NCI-H2196 (cell line): ENCODE measurements at regions not wholly inside any gene's neighbourhood (a gene's known extent, or its start where the extent isn't known, plus 50 kb on each side); places are given as distances from the start of the nearest gene placed in this dataset.
"Not testable (repeated sequence)": the region's sequence is repeated elsewhere in the genome, so short reads cannot be mapped to it uniquely, and the experiment has no call there.

Experiments used
- DNase-seq: peaks from one replicate; lab custom pipeline; 2025; ENCODE audit not compliant: unreplicated experiment; lab: John Stamatoyannopoulos, UW

DNA sequence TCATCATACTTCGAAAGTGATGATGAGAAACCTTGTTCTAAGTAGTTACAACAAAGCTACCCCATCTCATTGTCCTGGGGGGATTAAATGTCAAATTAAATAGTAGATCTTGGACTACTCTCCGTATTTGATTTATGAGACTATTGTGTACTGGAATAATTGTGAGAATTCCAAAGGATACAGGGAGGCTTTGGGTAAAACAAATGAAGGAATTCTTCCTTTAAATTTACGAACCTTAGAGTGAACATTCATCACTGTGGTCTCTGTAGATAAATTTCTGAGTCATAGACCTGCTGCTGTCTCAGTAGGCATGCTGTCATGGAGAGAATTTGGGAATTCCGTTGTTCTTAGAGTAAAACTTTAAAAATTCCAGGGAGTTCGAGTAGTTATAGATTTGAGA is 836.2 kb downstream of the DNAH5 start:
- DNase-seq, result no peak

DNA sequence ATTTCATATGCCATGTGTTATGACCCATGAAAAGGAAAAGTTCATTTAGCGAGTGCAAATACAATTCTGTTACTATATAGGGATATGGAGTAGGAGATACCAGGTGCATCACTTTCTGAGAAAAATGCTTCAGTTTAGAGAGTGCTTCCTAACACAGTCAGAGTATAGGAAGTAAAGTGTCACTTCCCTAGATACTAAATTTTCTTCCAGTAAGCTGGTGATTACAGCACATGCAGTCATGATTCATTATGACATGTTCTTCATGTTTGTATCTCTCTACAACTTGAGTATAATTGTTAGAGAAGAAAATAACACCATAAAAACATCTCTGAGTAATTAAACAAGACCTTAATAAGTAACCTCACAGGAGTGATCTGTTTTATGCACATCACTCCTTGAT is 837.0 kb downstream of the DNAH5 start:
- DNase-seq, result no peak

DNA sequence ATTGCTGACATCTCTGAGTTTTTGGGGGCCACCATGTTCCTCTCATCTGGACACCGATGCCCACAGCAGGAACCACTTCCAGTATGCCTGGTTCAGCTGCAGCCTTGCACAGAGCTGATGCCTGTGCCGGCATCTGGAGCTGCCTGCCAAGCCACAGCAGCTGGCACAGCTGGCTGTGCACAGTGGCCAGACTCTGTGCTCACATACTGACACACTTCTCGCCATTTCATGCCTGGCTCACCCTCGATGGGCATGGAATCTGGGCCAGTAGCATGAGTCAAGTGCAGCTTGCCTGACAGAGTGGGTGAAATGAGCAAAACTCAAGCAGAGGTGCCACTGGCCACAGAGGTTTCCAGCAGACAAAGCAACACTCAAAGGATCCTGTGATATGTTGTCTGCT is 863.4 kb downstream of the DNAH5 start:
- no peak for DNase-seq

DNA sequence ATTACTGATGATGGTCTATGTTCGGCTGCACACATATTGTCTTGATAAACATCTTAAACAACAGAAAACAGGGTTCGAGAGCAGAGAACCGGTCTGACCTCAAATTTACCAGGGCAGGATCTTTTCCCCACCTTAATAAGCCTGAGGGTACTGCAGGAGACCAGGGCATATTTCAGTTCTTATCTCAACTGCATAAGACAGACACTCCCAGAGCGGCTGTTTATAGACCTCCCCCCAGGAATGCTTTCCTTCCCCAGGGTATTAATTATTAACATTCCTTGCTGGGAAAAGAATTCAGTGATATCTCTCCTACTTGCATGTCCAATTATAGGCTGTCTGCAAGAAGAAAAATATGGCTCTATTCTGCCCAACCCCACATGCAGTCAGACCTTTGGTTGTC is 871.6 kb downstream of the DNAH5 start:
- DNase-seq, result not testable (repeated sequence)

DNA sequence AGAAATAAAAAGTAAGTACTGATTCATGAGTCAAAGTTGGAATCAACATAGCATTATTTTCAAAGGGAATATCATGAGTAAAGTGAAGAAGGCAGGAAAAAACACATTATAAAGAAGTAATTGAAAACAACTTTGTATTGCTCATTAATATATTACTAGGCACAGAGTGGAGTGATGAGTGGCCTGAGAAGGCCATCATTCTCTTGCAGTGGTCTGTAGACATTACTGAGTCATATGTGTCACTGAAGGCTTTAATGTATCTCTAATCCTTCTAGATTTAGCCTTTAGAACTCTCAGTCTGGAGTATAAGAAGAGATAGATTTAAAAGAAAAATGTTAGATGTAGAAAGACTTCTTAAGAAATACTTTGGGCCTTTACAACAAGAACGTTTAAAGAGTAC is 881.4 kb downstream of the DNAH5 start:
- no peak for DNase-seq

DNA sequence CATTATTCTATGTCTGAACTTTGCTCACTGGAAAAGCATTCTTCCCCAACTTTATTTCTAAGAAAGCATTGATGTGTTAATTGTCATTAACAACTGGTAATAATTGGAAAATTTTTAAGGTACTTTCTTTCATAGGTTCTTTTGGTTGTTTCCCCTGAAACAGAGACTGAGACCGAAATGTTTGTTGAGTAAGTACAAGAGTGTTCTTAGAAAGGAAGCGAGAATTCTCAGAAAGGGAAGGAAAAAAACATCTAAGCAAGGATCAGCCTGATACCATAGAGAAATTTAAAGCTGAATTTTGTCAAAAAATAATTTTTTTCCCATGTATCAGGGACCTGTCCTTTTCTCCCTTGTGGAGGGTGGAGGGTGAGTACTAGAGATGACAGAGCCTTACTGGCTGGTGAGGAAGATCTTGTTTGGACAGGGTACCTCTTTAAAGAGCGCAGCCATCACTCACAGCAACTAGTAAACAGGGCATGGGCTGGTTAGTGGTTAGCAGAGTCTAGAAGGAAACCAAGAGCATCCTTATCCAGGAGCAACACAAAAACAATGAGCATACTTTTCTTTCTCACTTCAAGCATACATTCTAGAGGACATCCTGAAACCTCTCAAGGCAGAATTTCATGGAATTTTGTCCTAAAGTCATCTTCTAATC is 898.5 kb downstream of the DNAH5 start:
- DNase-seq, result no peak

DNA sequence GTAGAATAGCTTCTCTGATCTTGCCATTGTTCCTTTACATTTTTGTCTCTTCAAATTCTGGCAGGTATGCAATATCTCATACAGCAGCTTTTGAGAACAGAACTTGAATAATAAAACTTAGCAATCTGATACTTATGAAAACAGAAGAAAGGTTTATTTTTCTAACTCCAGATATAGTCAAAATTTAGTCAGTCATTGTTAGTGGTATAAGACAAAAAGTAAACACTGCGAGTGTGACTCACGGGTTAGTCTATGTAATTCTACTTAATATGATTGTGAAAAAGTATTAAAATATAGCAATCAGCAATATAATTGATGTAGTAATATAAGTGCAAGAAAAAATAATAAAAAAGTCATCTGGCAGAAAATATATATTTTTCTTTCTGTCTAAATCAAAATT is 910.4 kb downstream of the DNAH5 start:
- no peak for DNase-seq

DNA sequence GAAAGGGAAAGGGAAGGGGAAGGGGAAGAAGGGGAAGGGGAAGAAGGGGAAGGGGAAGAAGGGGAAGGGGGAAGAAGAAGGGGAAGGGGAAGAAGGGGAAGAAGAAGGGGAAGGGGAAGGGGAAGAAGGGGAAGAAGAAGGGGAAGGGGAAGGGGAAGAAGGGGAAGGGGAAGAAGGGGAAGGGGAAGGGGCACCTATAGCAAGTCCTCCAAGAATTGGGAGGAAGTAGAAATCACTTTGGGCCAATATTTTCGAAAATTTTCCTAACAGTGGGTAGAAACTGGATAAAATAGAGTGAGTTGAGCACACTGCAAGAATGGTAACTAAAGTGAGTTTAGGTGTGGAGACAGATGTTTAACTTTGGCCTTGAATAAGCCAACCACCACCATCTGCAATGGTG is 915.3 kb downstream of the DNAH5 start:
- no peak for DNase-seq

DNA sequence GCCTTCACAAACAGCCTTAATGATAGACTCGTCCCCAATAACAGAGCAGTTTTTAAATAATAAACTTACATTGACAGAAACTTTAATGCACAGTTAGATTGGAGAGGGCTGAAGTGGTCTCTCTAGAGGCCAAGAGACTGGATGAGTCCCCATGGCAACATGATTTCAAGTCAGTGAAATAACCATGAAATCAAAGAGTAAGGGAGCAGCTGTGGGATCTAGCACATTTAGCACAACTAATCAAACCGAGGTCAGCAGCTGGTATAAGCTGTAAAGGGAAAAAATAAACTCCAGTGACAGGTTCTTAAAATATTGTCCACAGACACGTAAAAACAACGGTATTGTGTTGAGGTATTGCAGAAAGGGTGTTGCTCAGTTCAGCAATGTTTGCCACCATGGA is 916.6 kb downstream of the DNAH5 start:
- DNase-seq, result no peak

DNA sequence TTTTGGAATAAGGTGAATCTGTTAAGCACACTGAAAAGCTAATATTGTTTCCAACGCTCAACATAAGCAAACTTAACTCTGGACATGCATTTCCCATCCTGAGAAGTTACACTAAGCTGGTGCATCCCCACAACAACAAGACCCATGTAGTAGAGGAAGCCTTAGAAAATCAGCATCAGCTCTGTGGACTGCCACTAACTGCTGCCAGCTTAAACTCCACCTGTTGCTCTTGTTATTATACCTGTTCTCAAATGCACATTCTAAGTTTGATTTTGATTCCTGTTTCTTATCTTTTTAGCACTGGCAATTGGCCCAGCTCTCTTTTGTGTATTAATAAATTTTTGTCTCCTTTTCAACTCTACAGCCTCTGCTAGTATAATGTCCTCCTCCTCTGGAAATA is 924.8 kb downstream of the DNAH5 start:
- no peak for DNase-seq

DNA sequence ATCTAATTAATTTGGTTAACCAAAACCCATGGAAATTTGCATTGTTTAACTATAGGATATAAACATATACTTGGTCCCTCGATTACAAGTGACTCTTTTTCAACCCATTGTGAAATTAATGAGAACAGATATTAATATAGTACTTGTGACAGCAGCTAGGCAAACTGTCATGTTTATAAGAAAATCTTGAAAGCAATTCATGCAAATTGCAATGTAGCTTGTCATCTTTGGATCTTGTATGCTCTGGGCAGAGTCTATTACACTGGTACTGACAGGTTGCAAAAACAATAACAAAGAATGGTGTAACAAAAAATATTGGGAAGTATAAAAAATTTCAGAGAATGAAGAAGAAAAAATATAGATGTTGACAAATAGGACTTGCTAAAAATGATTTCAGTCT is 941.0 kb downstream of the DNAH5 start:
- DNase-seq, result no peak

DNA sequence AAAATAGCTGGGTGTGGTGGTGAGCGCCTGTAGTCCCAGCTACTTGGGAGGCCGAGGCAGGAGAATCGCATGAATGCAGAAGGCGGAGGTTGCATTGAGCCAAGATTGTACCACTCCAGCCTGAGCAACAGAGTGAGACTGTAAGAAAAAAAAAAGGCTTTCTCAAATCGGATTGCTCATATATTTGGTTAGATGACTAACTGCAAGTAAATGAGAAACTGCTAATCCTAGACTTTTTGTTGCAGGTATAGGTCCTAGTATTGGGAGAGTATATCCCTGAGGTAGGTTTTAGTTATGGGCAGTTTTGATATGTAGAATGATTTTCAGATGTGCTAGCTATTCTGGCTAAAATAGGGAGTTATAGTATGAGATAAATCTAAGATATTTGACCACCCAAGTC is 944.8 kb downstream of the DNAH5 start:
- DNase-seq, result no peak

DNA sequence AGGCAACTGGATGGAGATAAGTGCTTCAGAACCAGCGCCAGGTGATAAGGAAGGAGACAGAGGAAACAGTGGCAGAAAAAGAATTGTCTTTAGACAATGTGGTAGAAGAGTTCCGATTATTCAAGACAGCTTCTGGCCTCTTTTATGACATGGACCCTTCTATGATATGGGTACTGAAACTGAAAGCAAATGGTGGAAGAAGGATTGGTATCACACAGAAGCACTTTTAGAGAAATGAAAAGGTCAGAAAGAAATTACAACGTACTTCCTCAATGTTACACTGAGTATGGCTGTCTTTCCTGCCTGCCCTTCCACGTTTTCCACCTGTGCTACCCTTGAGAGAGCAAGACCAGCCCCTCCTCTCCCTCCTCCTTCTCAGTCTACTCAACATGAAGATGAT is 959.3 kb downstream of the DNAH5 start:
- DNase-seq, result no peak

DNA sequence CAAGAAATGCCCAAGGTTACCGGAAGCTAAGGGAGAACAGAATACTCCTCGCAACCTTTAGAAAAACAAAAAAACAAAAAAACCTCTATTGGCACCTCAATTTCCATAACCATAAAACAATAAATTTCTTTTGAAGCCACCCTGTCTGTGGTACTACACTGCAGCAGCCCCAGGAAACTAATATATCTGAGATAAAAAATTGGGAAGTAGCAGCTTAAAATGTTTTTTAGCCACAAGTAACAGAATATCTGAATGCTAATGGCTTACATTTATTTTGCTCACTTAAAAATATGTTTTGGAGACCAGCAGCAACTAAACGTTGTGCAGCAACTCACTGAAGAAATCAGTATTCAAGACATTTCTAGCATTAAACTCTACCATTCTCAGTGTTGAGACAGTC is 969.6 kb downstream of the DNAH5 start:
- DNase-seq, result no peak

DNA sequence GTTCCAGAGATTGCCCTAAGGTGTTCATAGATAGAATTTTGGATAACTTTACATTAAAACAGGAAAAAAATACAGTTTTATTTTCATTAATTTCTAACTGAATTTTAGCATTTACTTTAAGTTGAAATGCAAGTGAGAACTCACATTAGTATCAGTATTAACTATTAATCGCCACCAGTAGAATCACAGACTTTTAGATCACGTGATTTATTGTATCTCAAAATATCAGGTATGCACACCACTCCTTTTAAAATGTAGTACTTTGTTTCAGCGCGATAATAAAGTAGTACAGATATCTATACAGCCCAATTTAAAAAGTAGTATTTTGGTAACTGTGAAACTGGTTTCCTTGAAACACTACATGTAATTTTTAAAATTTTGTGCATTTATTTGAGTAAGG is 978.7 kb downstream of the DNAH5 start:
- DNase-seq, result no peak

DNA sequence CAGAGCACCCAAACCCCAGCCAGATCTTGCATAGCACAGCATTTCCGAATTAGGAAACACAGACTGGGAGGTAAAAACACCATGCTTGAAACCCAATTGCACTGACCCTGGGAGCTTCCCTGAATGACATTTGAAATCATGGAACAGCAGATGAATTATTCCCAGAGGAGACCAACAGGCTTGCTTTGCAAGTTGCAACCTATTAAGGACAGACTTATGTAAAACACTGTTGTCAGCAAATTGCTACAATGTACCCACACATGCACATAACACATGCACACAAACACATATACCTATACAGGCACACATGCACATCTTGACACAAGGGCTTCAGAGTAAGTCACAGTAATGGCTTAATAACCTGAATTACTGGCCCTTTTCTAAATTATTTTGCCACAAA is 984.8 kb downstream of the DNAH5 start:
- no peak for DNase-seq

DNA sequence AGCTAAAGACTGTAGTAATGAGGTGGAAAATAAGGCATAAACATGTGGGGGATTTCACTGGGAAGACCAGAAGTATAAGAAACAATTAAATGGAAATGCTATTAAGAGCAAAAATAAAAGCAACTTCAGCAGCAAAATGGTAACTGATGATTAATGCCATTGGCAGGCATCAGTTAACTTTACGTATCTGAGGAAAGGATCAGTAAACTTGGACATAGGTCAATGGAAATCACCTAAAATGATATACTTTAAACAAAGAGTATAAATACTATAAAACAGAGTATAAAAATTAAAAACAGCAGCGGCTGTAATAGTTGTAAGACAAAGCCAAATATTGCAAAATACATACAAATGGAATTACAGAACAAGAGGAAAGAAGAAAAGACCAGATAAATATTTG is 992.1 kb downstream of the DNAH5 start:
- DNase-seq, result no peak

DNA sequence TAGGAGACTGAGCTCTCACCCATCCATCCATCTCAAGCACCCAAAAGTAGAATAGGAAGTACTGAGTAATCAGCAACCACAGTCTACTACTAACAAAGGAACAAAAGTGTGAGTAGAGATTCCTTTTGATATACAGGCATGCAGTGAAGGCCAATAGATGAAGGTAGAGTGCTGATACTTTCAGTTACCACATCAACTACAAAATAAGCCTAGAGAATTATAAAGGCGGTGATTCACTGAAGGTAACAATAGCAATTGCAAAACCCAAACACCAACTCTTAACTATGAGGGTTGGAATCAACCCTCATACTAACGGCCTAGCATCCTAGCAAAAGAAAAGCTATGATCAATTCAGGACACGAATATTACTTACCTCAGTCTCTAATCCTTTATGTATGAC is 992.6 kb downstream of the DNAH5 start:
- no peak for DNase-seq

DNA sequence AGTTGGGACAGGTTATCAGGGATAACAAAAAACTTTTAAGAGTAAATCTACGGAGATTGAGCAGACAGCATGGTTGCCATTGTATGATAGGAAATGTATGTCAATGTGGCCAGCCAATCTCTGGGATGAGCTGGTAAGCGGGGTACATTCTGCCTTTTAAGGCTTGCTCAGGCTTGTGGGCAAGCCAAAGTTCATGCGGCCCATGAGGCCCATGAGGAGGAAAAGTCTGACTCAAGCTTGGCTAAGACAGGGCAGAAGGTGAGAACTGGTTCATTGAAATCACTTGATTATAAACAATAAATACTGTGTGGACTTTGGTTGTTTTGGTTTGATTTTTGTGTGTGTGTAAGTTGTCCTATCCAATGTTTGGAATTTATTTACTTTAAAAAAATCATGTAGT is 997.1 kb downstream of the DNAH5 start:
- no peak for DNase-seq

DNA sequence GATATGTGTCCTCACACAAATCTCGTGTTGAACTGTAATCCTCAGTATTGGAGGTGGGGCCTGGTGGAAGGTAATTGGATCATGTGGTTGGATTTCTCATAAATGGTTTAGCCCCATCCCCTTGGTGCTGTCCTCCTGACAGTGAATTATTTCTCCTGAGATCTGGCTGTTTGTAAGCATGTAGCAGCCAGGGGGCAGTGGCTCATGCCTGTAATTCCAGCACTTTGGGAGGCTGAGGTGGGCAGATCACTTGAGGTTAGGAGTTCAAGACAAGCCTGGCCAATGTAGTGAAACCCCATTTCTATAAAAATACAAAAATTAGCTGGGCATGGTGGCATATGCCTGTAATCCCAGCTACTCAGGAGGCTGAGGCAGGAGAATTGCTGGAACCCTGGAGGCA is 999.0 kb downstream of the DNAH5 start:
- DNase-seq, result not testable (repeated sequence)

DNA sequence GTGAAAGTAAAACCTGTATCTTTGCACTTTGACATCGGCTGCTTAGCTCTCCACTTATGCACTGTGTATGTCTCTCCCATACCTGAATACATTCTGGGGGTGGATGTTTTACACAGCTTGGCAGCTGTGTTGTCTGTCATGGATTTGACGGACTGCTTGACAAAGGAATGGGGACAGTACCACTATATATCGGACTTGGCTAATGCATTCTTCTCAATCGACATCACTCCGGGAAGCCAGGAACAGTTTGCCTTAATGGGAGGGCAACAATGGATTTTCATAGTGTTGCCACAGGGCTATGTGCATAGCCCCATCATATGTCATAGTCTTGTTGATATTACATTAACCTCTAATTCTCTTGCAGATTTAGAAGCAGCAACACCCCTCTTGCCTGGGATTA is 1008.3 kb downstream of the DNAH5 start:
- no peak for DNase-seq

DNA sequence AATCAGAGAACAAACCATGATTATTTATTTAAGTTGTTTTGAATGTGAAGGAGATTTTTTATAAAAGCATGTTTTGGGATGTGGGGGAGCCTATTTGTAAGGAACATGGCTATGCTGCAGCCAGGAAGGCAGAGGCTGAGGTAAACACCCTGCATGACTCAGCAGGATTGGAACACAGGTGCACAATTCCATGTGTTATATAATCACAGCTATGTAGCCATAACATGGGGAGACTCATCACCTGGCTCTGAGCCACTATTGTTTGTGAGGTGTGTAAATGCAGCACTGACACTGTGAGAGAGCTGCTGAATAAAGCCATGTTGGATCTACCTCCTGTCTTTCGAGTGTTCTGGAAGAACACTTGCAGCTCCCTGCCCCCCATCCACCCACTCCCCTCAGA is 1009.8 kb downstream of the DNAH5 start:
- no peak for DNase-seq

DNA sequence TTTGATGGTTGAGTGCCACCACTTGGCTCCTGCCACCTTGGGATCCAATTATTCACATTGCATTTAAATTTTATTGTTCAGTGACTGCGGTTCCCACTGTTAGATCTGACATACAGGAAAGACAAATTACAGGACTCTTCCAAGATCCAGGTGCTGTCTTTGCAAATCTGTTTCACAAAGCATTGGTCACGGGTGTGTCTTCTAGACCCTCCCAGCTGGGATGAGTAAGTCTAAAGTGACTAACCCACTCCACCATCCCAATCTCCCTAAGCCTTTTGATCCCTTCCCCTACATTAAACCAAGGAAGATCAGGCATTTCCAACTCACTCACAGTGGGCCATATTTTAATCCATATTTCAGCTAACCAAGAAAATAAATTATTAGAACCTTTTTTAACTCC is 1016.3 kb upstream of the CTNND2 start:
- no peak for DNase-seq

DNA sequence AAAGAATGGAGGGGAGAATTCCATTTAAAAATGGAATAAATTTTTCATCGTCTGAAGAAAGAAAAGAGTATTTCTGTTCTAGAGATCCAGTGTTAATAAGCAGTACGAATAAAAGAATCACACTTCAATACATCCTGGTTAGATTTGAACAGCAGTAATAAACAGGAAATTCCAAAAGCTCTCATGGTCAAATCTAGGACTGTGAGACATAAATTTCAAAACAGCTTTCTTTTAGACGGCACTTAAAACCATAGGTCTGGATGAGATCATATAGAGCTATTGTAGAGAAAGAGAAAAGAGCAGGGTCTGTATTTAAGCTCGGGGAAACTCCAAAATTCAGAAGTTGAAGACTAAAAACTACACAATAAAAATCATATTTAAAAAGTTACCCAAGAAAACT is 1006.9 kb upstream of the CTNND2 start:
- DNase-seq, result no peak
